Esophagus squamous epithelium (tissue), 4 donors: ENCODE measurements at regions not wholly inside any gene's neighbourhood (a gene's known extent, or its start where the extent isn't known, plus 50 kb on each side); places are given as distances from the start of the nearest gene placed in this dataset.

Experiments used
- POLR2A ChIP-seq, 4 donors: fragments of 450-650 bp; IDR thresholded peaks; one replicate each; pipeline ENCODE4 v1.6.1; 2017; ENCODE audit warnings: antibody characterized with exemption in 4 of 4, mild to moderate bottlenecking in 4 of 4, moderate library complexity in 3 of 4
- TF ChIP-seq, protein P1 (sequence below), 6 experiments: fragments of 450-650 bp in 4 of 6; fragments of 200-600 bp in 2 of 6; sonication (generic) in 2 of 6; IDR thresholded peaks; one replicate each; pipeline ENCODE4 v1.5.1; 2016 to 2019; ENCODE audit warnings: antibody characterized with exemption in 6 of 6, mild to moderate bottlenecking in 4 of 6, moderate library complexity in 4 of 6

DNA sequence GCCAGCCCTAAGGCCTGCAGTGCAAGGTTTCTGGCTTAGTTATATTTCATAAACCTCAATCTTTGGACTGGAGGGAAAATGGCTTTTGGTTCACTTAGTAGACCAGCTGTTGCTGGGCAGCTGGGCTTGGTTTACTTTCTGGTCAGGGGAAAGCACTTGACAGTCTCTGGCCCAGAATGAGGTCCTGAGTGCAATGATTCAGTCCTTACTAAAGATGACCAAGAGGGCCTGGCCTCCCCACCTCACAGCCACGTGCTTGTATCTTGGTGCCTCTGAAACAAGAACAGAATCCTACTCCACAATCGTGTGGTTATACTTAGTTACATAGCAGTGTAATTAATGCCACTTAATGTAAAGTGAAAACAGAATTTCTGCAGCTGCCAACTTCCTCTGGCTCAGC lies 325.5 kb upstream of the MEIS1 start:
- TF ChIP-seq, protein P1, sequence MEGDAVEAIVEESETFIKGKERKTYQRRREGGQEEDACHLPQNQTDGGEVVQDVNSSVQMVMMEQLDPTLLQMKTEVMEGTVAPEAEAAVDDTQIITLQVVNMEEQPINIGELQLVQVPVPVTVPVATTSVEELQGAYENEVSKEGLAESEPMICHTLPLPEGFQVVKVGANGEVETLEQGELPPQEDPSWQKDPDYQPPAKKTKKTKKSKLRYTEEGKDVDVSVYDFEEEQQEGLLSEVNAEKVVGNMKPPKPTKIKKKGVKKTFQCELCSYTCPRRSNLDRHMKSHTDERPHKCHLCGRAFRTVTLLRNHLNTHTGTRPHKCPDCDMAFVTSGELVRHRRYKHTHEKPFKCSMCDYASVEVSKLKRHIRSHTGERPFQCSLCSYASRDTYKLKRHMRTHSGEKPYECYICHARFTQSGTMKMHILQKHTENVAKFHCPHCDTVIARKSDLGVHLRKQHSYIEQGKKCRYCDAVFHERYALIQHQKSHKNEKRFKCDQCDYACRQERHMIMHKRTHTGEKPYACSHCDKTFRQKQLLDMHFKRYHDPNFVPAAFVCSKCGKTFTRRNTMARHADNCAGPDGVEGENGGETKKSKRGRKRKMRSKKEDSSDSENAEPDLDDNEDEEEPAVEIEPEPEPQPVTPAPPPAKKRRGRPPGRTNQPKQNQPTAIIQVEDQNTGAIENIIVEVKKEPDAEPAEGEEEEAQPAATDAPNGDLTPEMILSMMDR (IDR thresholded peaks at IDR 0.05) = no peak
- TF ChIP-seq POLR2A (IDR thresholded peaks at IDR 0.05) = no peak
